ENCODE measurements at regions not wholly inside any gene's neighbourhood (a gene's known extent, or its start where the extent isn't known, plus 50 kb on each side); places are given as distances from the start of the nearest gene placed in this dataset.

DNA sequence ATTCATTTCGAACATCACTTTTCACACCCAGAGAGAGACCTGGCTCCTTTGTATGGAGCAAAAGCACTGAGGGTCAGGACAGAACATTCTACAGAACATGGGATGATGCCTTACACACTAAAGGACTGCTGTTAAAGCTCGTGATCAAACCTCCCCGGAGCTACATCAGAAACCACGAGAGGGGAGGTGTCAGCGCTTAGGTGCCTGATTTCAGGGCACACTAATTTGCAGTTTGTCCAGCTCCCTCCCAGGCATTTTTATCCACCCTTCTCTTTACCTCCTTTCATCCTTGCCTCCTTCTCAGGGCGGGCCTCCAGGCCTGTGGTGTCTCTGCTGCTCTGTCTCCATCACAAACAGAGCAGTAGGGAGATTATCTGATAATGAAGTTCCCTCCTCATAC, 127.5 kb downstream of the VPREB1 start (continued):
- TF ChIP-seq RREB1 (CRISPR knock-in tag; IDR thresholded peaks at IDR 0.05) (0 out of 2 replicates have a peak, but pooled peaks have one; percentile 22), PPARD (CRISPR knock-in tag; IDR thresholded peaks at IDR 0.05) (no peak), TEAD1 (CRISPR knock-in tag; IDR thresholded peaks at IDR 0.05) (no peak), SUPT5H (IDR thresholded peaks at IDR 0.05) (no peak), NFRKB (IDR thresholded peaks at IDR 0.05; ENCODE audit: low read depth) (no peak), MCM5 (IDR thresholded peaks at IDR 0.05; ENCODE audit: low read depth) (no peak), MEF2D (tag; conservative IDR thresholded peaks at IDR 0.05; ENCODE audit: low read depth) (no peak), ZNF24 (IDR thresholded peaks at IDR 0.05) (no peak), ARNT (IDR thresholded peaks at IDR 0.05) (no peak), MCM3 (IDR thresholded peaks at IDR 0.05) (no peak), ERF (CRISPR knock-in tag; IDR thresholded peaks at IDR 0.05) (no peak), TCF7 (IDR thresholded peaks at IDR 0.05; ENCODE audit: borderline replicate concordance) (no peak), ZNF239 (CRISPR knock-in tag; IDR thresholded peaks at IDR 0.05) (no peak), JUN (IDR thresholded peaks at IDR 0.05; ENCODE audit: borderline replicate concordance, low read depth, low read length) (no peak), JUN (CRISPR knock-in tag; IDR thresholded peaks at IDR 0.05; ENCODE audit: borderline replicate concordance) (no peak), CXXC5 (CRISPR knock-in tag; IDR thresholded peaks at IDR 0.05) (no peak), TCFL5 (CRISPR knock-in tag; conservative IDR thresholded peaks at IDR 0.05) (no peak), ZNF695 (CRISPR knock-in tag; IDR thresholded peaks at IDR 0.05) (0 out of 2 replicates have a peak, but pooled peaks have one; percentile 44), ZNF174 (CRISPR knock-in tag; IDR thresholded peaks at IDR 0.05) (no peak), PCBP2 (IDR thresholded peaks at IDR 0.05; ENCODE audit: low read depth, low read length, poor library complexity, severe bottlenecking) (no peak), SAFB (IDR thresholded peaks at IDR 0.05; ENCODE audit: borderline replicate concordance, low read depth, low read length) (no peak), FOXM1 (IDR thresholded peaks at IDR 0.05; ENCODE audit: low read depth) (no peak), FOXM1 (CRISPR knock-in tag; IDR thresholded peaks at IDR 0.05; ENCODE audit: low read depth) (no peak), POLR2B (IDR thresholded peaks at IDR 0.05; ENCODE audit: low read depth, partially characterized antibody) (no peak), PURB (CRISPR knock-in tag; IDR thresholded peaks at IDR 0.05; ENCODE audit: low read depth) (no peak), CTBP1 (IDR thresholded peaks at IDR 0.05; ENCODE audit: borderline replicate concordance) (peak; percentile 14; the same call in 1 of the 2 replicates), SRSF1 (IDR thresholded peaks at IDR 0.05; ENCODE audit: low read depth, low read length) (no peak)
- TF ChIP-seq, protein P1, sequence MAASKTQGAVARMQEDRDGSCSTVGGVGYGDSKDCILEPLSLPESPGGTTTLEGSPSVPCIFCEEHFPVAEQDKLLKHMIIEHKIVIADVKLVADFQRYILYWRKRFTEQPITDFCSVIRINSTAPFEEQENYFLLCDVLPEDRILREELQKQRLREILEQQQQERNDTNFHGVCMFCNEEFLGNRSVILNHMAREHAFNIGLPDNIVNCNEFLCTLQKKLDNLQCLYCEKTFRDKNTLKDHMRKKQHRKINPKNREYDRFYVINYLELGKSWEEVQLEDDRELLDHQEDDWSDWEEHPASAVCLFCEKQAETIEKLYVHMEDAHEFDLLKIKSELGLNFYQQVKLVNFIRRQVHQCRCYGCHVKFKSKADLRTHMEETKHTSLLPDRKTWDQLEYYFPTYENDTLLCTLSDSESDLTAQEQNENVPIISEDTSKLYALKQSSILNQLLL (CRISPR knock-in tag; IDR thresholded peaks at IDR 0.05; ENCODE audit: borderline replicate concordance), result 0 out of 2 replicates have a peak, but pooled peaks have one; percentile 11
